PC-9 (cell line): ENCODE measurements at regions not wholly inside any gene's neighbourhood (a gene's known extent, or its start where the extent isn't known, plus 50 kb on each side); places are given as distances from the start of the nearest gene placed in this dataset.
"Not testable (repeated sequence)": the region's sequence is repeated elsewhere in the genome, so short reads cannot be mapped to it uniquely, and the experiment has no call there.

Experiments
- BruUV-seq: library from RNA; stranded (reverse); fragments of 400-500 nt; replicated peaks from 2 replicates; lab custom pipeline; 2021; lab: Mats Ljungman, UMichigan
- CTCF ChIA-PET: fragments of 300-600 bp; sonication (Branson Sonifier 250); formaldehyde crosslinking; loops from one replicate; lab custom pipeline; 2022; ENCODE audit warnings: antibody characterized with exemption; lab: Charles Lee
- POLR2A ChIA-PET: fragments of 300-600 bp; sonication (Branson Sonifier 250); formaldehyde crosslinking; loops from one replicate; lab custom pipeline; 2022; ENCODE audit warnings: antibody characterized with exemption; ENCODE audit not compliant: unreplicated experiment; lab: Charles Lee
- DNase-seq, 2 experiments: peaks; one replicate each; pipeline versions ENCODE4 v3.0.0 to v3.0.0-alpha.2; 2015 to 2022; ENCODE audit warnings: mixed read lengths in 1 of 2
- H2AFZ ChIP-seq: fragments of 200-600 bp; sonication (generic); 2 replicates; pipeline ENCODE4 v1.8.1; 2017; ENCODE audit warnings: antibody characterized with exemption
- H3F3A ChIP-seq: fragments of 200-600 bp; sonication (generic); 2 replicates; pipeline ENCODE4 v1.8.1; 2017; ENCODE audit warnings: antibody characterized with exemption, mild to moderate bottlenecking, low read depth; ENCODE audit not compliant: insufficient read depth
- H3K27ac ChIP-seq: fragments of 200-600 bp; sonication (generic); 2 replicates; pipeline ENCODE4 v1.6.1; 2016; ENCODE audit warnings: mixed run types
- H3K27me3 ChIP-seq: fragments of 200-600 bp; sonication (generic); 2 replicates; pipeline ENCODE4 v1.6.1; 2016; ENCODE audit warnings: low read depth, mixed run types; ENCODE audit not compliant: insufficient read depth
- H3K36me3 ChIP-seq: fragments of 200-600 bp; sonication (generic); 2 replicates; pipeline ENCODE4 v1.6.1; 2016; ENCODE audit warnings: low read depth, mixed run types
- H3K4me1 ChIP-seq: fragments of 200-600 bp; sonication (generic); replicated peaks from 2 replicates; pipeline ENCODE4 v1.6.1; 2016; ENCODE audit warnings: mixed run types; ENCODE audit not compliant: insufficient read depth
- H3K4me2 ChIP-seq: fragments of 200-600 bp; sonication (generic); 2 replicates; pipeline ENCODE4 v1.6.1; 2017; ENCODE audit warnings: mixed run types
- H3K4me3 ChIP-seq: fragments of 200-600 bp; sonication (generic); 2 replicates; pipeline ENCODE4 v1.6.1; 2016; ENCODE audit warnings: mixed run types
- H3K79me2 ChIP-seq: fragments of 200-600 bp; sonication (generic); 2 replicates; pipeline ENCODE4 v1.6.1; 2017; ENCODE audit warnings: low read depth, mixed run types
- H3K9me2 ChIP-seq: fragments of 200-600 bp; sonication (generic); 2 replicates; pipeline ENCODE4 v1.8.1; 2017; ENCODE audit warnings: mild to moderate bottlenecking; ENCODE audit not compliant: insufficient read depth
- H3K9me3 ChIP-seq: fragments of 200-600 bp; sonication (generic); 2 replicates; pipeline ENCODE4 v1.8.1; 2016; ENCODE audit warnings: low read depth; ENCODE audit not compliant: insufficient read depth
- H4K20me1 ChIP-seq: fragments of 200-600 bp; sonication (generic); 2 replicates; pipeline ENCODE4 v1.8.1; 2017; ENCODE audit not compliant: insufficient read depth
- CTCF ChIP-seq: fragments of 200-600 bp; sonication (generic); conservative IDR thresholded peaks from 2 replicates; pipeline ENCODE4 v1.6.1; 2017; ENCODE audit warnings: mixed run types, antibody characterized with exemption, mild to moderate bottlenecking, moderate library complexity
- EZH2 ChIP-seq: fragments of 200-600 bp; sonication (generic); IDR thresholded peaks from 2 replicates; pipeline ENCODE4 v1.8.0; 2017; ENCODE audit warnings: antibody characterized with exemption, low read depth
- intact Hi-C: fragments of 100-400 bp; cut with micrococcal nuclease; formaldehyde crosslinking; loops from one replicate; pipeline ENCODE4 v1.10.0; 2022; ENCODE audit not compliant: unreplicated experiment

- DNase-seq: peak in 1 of 2 experiments; percentile 35
- Histone ChIP-seq H3K79me2 (no peaks in the 10 kb centered on the region), H4K20me1 (no peaks in the 10 kb centered on the region), H3K27ac (no peak overlapping the region), H3K9me3 (peaks cover 16% of the 10 kb centered on the region), H3F3A (no peaks in the 10 kb centered on the region), H3K9me2 (no peaks in the 10 kb centered on the region), H3K4me3 (no peak overlapping the region), H3K4me2 (peak overlapping the region; percentile 7; the same call in 1 of the 2 replicates), H2AFZ (peak overlapping the region; percentile 5; the same call in 1 of the 2 replicates), H3K27me3 (peaks cover 67% of the 10 kb centered on the region), H3K4me1 (no peaks in the 10 kb centered on the region), H3K36me3 (no peaks in the 10 kb centered on the region)
- BruUV-seq: no TSS peak
- intact Hi-C loops: no loop called here
- ChIA-PET POLR2A (no interaction called here), CTCF (interaction anchor here (0.6 kb wide), 1 partner anchor 14 kb away, joined by 3 read pairs; no protein-coding TSS in a partner anchor)
- TF ChIP-seq EZH2: no peak
- no peak for TF ChIP-seq CTCF
Observed at GRCh38 chr19:13681509-13681908, 82.8 kb upstream of the MRI1 start.

GRCh38 chr19:13680708-13681360 is 83.5 kb upstream of the MRI1 start:
- POLR2A ChIA-PET, H3K4me3 ChIP-seq, H3K36me3 ChIP-seq, H3K27ac ChIP-seq, H3K9me2 ChIP-seq, BruUV-seq, H3K4me1 ChIP-seq, CTCF ChIA-PET, H3K4me2 ChIP-seq, H3F3A ChIP-seq, DNase-seq, H2AFZ ChIP-seq, intact Hi-C loops, H3K79me2 ChIP-seq, H4K20me1 ChIP-seq: not testable (repeated sequence)
- H3K27me3 ChIP-seq: peaks cover 64% of the 10 kb centered on the region
- peaks cover 16% of the 10 kb centered on the region for H3K9me3 ChIP-seq

GRCh38 chr19:13676967-13677366 is 87.4 kb upstream of the MRI1 start:
- H3K4me2 ChIP-seq, H4K20me1 ChIP-seq, H3K27ac ChIP-seq, H3K4me1 ChIP-seq, H3K4me3 ChIP-seq, DNase-seq, H3K36me3 ChIP-seq, intact Hi-C loops, H3K9me2 ChIP-seq, H3K79me2 ChIP-seq, BruUV-seq, POLR2A ChIA-PET, H3F3A ChIP-seq, H2AFZ ChIP-seq, CTCF ChIA-PET: not testable (repeated sequence)
- H3K27me3 ChIP-seq: peaks cover 42% of the 10 kb centered on the region; the same call in 1 of the 2 replicates
- H3K9me3 ChIP-seq: peaks cover 16% of the 10 kb centered on the region

- intact Hi-C loops, H3K27ac ChIP-seq, H3K9me2 ChIP-seq, H4K20me1 ChIP-seq, H3K79me2 ChIP-seq, H3K36me3 ChIP-seq, CTCF ChIA-PET, H3K4me2 ChIP-seq, H3K4me3 ChIP-seq, BruUV-seq, POLR2A ChIA-PET, H3K9me3 ChIP-seq, DNase-seq, H3K4me1 ChIP-seq, H2AFZ ChIP-seq, H3F3A ChIP-seq: not testable (repeated sequence)
- H3K27me3 ChIP-seq: peaks cover 66% of the 10 kb centered on the region
Observed at GRCh38 chr19:13672480-13673175, 91.7 kb upstream of the MRI1 start.
